HG03066 (cell line): ENCODE measurements at regions not wholly inside any gene's neighbourhood (a gene's known extent, or its start where the extent isn't known, plus 50 kb on each side); places are given as distances from the start of the nearest gene placed in this dataset.

Experiments used
- ATAC-seq: cut with Tn5 transposase; IDR thresholded peaks from one replicate; pipeline ENCODE4 v1.9.1; 2021; ENCODE audit warnings: low read depth; ENCODE audit not compliant: unreplicated experiment

DNA sequence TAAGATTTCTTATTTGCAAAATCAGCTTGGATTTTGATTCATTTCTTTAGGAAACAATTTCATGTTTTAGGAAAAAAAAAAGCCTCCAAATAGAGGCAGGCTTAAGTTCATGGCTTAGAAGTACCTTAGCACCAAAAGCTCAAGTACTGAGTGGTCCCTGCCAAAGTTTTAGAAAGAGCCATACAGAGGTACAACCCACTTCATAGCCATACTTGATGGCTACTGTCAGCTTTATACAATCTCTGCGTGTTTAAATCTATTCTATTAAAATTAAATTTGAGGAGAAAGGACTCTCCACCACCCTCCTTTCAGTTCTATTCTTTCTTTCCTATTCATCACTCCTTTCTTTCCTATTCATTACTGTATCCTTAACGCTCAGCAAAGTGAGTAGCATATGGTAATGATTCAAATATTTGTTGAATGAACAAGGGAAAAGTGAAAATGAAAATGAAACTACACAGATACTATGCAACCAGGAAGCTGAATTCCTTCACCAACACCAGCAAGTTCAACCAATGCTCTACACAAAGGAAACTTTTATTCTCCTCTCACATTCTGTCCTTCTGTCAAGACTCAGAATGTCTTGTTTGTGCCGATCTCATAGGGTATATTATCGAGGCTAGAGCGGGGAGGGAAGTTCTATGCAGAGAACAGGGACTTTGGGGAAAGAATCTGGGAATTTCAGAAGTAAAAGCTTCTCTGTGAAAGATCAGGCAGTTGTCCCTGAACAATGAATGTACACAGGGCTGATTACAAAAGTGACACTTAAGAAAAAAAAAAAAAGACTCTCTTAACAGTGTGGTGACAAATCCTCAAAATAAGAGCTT, 138.6 kb upstream of the SPEF2 start:
- ATAC-seq: peak; percentile 49

DNA sequence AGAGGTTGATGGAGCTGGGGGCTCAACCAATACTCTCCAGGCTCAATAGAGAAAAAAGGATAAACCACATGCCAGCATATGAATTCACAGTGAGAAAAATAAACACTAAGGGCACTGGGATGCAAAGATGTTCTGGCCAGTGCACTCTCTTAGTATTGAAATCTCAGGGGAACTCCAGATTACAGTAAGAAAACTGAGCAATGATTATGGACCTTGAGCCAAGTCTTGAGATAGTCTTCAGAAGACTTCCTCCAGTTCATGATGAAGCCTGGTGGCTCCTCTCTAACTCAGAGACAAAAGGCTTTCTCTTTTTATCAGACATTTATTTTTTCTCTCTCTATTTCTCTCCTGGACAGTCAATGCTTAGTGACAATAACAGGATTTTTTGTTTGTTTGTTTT, 139.8 kb upstream of the SPEF2 start:
- no peak for ATAC-seq

DNA sequence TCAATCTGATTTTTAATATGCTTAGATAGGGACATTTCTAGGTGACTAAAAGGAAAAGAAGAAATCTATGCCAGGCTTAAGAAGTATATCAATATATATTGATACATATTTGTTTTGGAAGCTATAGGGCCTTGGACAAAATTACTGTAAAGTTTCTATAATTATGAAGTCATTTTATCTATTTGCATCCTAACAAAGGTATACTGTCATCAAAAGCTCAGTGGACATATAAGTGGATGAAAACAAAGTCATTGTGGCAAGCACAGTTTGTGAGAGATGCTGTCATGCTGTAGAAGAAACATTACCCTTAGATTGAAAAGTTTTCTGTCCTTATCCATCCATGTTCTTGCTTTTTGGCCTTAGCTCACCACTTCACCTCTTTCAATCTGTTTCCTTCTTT, 140.3 kb upstream of the SPEF2 start:
- no peak for ATAC-seq

DNA sequence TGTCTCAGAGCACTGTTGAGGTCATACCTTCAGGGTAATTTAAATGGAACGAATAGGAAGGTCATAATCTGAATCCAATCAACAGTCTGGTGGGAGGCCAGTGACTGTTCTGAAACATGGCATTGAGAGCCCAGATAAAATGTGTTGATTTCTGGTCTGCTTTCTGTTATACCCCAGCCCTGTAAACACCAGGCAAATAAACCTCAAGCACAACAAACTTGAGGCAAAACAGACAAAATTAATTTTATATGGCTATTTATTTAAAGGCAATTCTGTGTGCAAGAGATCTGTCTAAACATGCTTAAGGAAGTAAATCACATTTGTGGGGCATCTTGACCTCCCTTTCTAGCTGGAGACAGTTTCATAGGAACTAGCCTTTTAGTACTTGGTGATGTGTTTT, 140.9 kb upstream of the SPEF2 start:
- ATAC-seq: no peak

DNA sequence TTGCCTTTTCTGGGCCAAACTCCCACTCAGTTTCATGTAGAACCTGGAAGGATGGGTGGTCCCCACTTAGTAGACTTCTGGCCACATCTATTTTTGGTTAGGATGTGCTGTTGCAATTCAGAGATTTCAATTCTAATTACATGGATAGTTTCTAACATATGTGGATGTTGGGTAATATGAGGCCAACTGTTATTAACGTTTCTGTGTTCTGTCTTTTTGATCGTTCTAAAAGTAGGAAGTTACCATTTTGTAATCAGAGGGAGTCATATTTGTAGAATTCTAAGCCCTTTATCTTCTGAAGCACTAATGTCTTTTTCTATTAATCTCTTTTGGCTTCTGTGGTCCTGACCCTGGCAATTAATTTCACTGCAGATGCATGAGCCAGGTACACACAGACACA, 141.6 kb upstream of the SPEF2 start:
- no peak for ATAC-seq

DNA sequence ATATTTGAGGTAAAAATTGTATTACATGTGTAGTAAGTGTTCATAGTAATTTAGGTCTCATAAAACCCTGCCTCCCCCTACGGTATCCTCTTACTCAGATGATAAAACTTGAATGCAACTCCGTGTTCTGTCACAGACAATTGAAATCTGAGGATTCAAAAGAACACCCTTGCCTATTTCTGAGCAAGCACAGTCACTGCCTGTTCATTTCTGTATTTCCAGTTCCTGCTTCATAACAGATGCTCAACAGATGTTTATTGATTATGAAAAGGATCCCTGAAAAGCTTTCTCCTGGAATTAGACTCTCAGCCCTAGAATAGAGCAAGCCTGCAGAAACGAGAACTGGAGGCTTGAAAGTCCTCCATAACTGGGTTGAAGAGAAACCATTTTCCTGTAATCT, 144.1 kb upstream of the SPEF2 start:
- ATAC-seq: no peak

DNA sequence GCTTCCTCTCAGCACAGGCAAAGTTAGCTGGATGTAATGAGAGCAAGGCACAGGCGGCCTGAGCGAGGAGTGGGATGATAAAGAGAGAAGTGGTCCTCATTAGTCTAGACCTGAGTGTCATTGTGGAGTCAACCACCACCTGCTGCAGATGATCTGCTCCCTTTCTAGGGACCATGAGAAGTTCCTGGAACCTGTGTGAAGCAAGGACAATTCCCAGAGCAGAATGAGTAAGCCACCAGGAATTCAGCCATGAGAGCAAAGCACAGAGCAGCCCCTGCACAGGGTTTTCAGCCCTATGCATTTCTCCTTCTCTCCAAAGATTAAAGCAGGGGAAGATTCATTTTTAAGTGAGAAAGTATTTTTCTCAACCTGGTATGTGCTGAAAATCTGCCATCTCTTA, 146.8 kb upstream of the SPEF2 start:
- no peak for ATAC-seq

DNA sequence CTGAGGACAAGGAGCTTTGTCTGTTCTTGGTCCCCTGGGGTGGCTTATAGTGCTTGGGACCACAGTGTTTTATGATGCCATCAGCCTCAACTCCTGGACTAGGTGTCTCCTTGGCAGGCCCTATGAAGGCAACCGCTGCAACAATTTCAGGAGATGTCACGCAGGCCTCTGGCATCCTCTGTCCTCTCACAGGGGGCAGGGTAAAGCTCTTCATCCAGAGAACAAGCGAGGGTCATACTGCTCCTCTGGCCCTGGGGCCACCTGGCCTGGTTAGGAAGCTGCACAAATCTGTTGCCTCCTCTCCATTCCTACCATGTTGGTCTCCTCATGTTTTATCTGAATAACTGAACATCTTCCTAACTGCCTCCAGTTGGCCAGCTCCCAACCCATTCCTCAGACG, 148.9 kb upstream of the SPEF2 start:
- no peak for ATAC-seq

DNA sequence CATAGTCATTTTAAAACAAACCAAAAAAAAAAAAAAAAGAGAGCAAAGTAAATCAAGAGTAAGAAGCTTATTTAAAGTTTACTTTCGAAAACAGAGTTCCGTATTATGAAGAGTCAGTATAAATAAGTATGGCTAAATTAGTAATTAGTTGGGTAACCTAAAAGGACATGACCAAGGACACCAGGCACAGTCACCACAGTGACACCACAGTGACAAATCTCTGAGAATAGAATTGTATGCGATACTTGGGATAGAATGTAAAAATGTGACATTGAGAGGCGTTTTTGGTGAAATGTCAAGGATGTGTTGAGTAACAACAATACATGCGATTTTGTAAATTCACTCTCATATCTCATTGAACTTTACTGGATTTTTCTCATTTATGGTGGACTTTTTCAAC, 150.9 kb upstream of the SPEF2 start:
- no peak for ATAC-seq

DNA sequence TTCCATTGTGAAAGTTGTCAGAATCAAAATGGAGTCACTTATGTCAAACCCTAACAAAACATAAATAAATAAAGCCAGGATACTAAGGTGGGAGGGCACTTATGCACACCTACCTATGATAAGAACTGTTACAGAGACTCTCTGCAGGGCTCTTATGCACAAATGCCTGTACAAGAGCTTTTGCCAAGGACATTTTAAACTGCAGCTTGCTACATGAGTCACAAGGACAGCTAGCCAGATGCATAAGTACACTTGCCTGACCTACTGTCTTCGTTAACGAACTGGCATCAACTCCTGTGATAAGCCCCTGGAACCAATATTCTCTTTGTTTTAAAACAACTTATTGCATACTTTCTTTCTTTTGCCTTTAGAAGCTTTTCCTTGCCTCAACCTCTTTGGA, 152.9 kb upstream of the SPEF2 start:
- ATAC-seq: no peak

DNA sequence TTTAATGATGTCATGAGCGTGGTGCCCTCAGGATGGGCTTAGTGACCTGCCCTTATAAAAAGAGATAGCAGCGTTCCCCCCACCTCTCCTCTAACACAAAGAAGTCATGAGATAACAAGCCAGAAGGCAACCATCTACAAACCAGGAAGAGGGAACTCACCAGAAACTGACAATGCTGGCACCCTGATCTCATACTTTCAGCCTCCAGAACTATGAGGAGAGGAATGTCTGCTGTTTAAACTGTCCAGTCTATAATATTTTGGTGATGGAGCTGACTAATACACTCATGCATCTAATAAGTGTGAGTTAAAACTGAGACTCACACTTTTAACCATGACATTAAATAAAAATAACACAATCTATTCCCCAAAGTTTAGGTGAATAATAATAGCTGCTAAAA, 156.1 kb upstream of the SPEF2 start:
- ATAC-seq: no peak

DNA sequence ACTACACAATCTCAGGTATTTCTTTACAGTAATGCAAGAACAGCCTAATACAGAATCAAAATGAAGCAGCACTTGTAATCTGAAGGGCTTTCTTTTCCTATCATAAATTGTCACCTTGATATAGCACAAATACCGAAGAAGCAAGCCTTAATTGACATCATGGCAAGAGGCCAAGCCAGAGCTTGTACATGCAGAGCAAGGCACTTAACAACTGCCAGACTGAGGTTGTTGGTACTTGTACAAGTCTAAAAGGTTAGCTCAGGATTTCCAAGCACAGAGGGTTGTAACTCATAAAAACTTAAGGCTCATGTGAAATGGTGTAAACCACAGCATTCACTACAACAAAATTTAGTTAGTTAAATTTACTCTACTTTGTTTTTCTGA, 158.8 kb upstream of the SPEF2 start:
- ATAC-seq: no peak

DNA sequence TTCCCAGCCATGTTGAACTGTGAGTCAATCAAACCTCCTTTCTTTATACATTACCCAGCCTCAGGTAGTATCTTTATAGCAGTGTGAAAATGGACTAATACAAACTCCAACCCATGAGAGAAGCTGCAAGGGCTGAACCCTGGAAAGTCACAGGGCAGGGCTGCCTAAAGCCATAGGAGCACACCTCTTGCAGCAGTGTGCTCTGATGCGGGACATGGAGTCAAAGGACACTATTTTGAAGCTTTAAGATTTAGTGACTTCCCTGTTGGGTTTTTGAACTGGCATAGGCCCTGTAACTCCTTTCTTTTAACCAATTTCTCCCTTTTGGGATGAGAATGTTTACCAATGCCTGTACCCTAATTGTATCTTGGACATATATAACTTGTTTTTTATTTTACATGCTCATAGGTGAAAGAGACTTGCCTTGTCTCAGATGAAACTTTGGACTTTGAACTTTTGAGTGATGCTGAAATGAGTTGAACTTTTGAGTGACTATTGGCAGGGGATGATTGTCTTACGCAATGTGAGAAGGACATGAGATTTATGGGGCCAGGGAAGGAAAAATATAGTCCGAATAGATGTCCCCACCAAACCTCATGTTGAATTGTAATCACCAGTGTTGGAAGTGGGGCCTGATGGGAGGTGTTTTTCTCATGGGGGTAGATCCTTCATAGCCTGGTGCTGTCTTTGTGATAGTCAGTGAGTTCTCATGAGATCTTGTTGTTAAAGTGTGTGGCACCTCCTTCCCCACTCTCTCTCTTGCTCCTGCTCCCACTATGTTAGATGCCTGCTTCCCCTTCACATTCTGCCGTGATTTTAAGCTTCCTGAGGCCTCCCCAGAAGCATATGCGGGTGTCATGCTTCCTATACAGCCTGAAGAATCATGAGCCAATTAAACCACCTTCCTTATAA, 159.5 kb upstream of the SPEF2 start:
- ATAC-seq: no peak

DNA sequence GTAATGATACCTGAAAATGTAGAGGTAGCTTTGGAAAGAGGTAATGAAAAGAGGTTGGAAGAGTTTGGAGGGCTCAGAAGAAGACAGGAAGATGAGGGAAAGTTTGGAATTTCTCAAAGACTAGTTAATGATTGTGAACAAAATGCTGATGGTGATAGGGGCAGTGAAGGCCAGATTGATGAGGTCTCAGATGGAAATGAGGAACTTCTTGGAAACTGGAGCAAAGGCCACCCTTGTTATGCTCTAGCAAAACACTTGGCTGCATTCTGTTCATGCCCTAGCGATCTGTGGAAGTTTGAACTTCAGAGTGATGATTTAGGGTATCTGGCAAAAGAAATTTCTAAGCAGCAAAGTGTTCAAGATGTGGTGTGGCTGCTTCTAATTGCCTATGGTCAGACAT, 161.2 kb upstream of the SPEF2 start:
- ATAC-seq: no peak

DNA sequence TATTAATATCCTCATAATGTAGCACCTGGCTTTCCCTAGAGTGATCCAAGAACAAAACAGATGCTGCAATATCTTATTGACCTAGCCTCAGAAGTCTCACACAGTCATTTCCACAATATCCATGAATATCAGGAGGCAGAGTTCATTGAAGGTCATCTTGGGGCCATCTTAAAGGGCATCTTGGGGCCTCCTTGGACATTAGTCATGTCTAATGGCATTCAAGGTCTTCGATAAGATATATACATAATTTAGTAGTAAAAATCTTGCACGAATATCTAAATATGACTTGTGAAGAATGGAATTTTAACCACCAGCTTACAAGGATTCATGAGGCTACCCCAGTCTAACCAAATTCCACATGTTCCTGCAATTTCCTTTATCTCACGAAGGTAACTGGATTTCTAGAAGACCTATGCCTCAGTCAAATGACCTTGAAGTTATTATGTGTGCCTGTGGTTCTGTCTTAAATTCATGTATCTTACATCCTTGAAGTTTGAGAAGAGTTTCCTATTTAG, 163.6 kb upstream of the SPEF2 start:
- ATAC-seq: no peak

DNA sequence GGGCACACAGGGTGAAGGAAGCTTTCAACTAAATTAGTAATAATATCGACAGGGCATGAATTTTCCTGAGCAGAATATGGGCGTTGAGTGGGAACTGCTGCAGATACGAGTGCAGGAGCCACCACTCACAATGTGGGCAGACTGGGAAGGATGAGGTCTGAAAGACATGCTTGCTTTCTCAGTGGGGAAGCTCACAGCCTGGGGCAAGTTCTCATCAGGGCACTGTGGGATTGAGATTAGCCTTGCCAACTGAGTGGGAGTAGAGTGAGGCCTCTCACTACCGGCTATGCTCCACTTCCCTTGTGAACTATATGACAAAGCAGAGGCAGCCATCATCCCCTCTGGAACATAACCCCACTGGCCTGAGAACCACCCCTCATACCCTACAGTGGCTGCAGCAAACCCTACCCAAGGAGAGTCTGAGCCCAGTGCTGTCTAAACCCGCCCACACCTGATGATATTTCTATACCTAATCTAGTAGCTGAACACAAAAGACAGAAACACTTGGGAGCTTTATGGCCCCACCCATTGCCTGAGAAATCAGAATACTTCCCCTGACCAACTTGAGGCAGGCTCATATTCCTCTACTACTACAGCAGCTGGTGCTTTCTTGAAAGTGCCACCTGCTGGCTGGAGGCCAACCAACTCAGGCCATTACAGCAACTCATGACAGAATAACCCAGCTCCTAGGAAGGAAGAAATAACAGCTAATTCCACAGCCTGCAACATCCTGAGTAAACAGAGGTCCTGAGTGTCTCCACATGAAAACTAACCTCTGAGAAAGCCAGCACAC, 173.7 kb upstream of the SPEF2 start:
- ATAC-seq: no peak

DNA sequence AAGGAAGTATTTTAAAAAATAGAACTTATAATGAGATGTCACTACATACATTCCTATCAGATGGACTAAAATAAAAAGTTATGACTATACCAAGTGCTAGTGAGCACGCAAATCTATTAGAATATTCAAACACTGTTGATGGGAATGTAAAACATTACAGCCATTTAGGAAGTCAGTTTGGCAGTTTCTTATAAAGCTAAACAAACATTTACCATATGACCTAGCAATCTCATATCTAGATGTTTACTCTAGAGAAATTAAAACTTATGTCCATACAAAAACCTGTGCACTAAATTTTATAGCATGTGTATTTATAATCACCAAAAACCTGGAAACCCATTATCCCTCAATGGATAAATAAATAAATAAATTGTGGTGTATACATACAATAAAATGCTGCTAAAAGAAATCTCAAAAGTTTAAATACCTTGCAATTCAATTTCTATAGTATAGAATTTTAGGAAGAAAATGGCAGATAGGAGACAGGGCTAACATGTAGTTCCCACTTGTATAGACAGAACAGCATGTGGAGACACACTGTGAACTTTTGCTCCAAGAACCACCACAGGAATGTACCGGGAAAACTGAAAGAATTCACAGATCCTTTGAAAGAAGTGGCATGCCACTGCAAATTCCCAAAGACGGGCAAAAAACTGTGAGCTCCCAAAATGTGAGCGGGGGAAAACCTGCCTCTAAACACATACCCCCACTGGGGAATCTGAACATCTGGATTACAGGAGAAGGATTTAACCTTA, 174.6 kb upstream of the SPEF2 start:
- ATAC-seq: no peak

DNA sequence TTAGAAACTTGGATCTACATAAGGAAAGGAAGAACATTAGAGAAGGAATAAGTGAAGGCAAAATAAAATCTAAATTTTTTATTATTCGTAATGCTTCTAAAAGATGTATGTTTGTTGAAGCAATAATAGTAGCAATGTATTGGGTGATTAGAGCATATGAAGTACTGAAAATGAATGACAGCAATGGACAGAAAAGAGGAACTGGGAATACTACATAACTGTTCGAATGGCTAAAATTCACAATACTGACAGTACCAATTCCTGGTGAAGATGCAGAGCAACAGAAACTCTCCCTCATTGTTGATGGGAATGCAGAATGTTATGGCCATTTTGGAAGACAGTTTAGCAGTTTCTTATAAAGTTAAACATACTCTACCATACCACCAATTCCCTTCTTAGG, 177.3 kb upstream of the SPEF2 start:
- ATAC-seq: no peak

DNA sequence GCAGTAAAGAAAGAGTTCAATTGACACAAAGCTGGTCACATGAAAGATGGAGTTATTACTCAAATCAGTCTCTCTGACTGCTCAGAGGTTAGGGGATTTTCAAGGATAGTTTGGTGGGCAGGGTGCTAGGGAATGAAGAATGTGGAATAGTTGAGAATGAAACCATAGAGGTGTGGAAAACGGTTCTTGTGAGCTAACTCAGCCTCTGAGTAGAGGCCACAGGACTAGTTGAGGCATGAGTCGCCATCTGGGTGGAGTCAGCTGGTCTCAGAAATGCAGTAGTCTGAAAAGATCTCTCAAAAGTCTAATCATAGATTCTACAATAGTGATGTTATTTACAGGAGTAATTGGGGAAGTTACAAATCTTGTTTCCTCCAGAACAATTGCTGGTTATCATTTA, 178.9 kb upstream of the SPEF2 start:
- no peak for ATAC-seq

DNA sequence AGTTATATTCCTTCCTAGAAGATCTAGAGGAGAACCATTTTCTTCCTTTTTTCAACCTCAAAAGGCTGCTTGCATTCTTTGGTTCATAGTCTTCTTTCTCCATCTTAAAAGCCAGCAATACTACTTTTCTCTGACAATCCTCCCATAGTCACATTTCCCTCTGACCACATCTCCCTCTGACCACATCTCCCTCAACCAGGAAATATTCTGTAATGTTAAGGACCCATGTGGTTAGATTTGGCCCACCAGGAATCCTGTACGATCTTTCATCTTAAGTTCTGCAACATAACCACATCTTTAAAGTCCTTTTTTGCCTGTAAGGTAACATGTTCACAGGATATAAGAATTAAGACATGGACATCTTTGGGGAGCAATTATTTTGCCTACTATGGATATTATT, 179.4 kb upstream of the SPEF2 start:
- no peak for ATAC-seq
